Astrocyte of the spinal cord (primary cell): ENCODE measurements at regions not wholly inside any gene's neighbourhood (a gene's known extent, or its start where the extent isn't known, plus 50 kb on each side); places are given as distances from the start of the nearest gene placed in this dataset.

ENCODE experiments used
- DNase-seq: peaks from one replicate; pipeline ENCODE4 v3.0.0; 2011; ENCODE audit warnings: low read depth, low spot score
- H3K4me3 ChIP-seq: 2 replicates; pipeline ENCODE4 v1.5.1; 2011; ENCODE audit warnings: low read depth, mild to moderate bottlenecking, low read length, moderate library complexity
- in situ Hi-C: cut with HindIII; loops from 2 replicates; pipeline ENCODE4 v1.10.0; 2017; ENCODE audit warnings: low sequenced_read_pairs
- TF ChIP-seq, protein P1 (sequence below): IDR thresholded peaks from 2 replicates; pipeline ENCODE4 v1.5.1; 2012; ENCODE audit warnings: low read depth, mild to moderate bottlenecking, low read length, inconsistent platforms

DNA sequence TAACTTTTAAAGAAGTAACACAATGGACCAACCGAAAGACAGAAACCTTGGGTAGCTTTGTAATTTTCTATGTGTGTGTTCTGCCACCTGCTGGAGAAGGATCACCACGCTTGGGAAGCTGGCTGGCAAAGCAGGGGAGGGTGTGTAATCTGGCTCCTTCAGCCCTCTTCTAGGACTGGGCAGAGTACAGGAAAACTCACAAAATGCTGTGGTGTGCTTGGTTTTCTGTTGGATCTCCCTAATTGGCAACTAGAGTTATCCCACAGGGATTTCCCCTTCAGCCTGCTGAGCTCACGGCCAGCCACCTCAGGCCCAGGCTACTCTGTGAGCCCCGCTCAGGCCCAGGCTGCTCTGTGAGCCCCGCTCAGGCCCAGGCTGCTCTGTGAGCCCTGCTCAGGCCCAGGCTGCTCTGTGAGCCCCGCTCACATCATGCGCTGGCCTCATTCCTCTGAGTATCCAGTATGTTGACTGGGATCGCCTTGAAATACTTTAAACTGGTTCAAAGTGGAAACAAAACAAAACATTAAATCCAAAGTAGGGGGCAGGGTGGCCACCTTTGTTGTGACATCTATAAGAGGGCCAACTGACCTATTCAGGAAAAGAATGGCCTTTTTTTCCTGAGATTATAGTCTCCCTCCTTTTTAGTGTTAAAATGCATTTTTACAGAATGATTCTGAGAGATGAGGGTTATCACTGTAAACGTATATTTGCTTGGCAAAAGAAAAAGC is 52.0 kb upstream of the RNU6-8 start:
- TF ChIP-seq, protein P1, sequence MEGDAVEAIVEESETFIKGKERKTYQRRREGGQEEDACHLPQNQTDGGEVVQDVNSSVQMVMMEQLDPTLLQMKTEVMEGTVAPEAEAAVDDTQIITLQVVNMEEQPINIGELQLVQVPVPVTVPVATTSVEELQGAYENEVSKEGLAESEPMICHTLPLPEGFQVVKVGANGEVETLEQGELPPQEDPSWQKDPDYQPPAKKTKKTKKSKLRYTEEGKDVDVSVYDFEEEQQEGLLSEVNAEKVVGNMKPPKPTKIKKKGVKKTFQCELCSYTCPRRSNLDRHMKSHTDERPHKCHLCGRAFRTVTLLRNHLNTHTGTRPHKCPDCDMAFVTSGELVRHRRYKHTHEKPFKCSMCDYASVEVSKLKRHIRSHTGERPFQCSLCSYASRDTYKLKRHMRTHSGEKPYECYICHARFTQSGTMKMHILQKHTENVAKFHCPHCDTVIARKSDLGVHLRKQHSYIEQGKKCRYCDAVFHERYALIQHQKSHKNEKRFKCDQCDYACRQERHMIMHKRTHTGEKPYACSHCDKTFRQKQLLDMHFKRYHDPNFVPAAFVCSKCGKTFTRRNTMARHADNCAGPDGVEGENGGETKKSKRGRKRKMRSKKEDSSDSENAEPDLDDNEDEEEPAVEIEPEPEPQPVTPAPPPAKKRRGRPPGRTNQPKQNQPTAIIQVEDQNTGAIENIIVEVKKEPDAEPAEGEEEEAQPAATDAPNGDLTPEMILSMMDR: peak; percentile 81
- DNase-seq: peak; percentile 77
- in situ Hi-C loops: no loop called here
- H3K4me3 ChIP-seq: no peak overlapping the region

DNA sequence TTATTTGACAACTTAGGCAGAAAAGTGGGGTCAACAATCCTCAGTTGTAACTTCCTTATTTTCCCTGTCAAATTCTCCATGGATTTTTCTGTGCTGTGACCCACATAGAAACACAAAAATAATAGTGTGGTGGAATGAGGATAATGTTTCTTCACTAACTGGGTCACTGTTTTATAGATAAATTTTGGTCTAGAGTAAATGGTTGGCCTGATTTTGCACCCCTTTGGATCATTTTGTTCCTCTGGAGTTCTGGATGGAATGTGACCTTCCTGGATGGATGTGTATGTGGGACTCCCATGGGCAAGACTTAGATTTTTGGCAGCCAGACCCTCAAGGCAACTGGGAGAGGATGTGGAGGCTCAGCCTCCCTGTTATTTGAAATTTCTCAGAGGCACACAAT is 52.7 kb upstream of the RNU6-8 start:
- H3K4me3 ChIP-seq: no peak overlapping the region
- TF ChIP-seq, protein P1: no peak
- DNase-seq: no peak
- in situ Hi-C loops: no loop called here

DNA sequence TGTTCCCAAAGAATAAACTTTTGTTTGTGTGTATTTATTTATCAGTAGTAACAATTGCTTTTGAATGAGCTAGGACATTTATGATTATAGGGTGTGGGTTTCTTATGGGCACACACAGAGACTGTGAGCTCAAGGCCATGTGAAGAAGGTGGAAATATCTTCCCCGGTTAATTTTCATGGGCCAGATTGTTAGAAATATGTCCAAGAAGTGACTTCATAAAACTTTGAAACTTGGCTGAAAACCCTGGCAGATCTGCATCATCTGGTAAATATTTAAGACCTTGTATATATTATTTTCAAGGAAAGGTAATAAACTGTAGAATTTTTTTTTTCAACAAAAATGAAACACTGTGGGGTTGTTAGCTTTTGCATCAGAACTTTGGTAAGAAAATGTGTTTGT is 53.5 kb upstream of the RNU6-8 start:
- TF ChIP-seq, protein P1: no peak
- peak; percentile 24 for DNase-seq
- in situ Hi-C loops: no loop called here
- H3K4me3 ChIP-seq: no peak overlapping the region

DNA sequence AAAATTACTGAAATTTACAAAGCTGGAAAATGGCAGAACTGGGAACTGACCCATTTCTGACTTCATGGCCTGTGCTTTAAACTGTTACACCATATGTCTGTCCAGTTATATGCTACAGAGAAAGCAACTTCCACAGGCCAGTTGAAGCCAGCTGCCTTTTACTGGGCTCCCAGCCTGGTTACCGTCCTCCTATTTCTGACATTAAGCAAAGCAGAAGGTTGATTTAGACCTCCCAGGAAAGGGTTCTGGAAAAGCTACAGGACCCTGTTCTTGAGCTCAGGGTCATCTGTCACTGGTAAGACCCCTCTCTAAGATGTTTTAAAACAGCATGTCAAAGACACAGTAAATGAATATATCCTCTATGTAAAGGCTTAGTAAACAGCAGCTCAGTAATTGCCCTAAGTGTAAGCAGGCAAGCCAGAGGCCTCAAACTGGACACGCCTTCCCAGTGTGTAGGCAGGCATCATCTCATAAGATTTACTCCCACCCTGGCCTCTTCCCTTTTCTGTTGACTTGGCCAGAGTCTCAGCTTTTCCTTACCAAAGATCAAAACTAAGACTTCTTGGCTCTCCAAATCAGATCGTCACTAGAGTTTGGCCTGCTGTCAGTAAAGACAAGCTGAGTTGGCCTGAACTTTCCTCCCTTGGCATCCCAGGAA is 55.4 kb upstream of the RNU6-8 start:
- DNase-seq: no peak
- TF ChIP-seq, protein P1: no peak
- no peak overlapping the region for H3K4me3 ChIP-seq
- in situ Hi-C loops: no loop called here

DNA sequence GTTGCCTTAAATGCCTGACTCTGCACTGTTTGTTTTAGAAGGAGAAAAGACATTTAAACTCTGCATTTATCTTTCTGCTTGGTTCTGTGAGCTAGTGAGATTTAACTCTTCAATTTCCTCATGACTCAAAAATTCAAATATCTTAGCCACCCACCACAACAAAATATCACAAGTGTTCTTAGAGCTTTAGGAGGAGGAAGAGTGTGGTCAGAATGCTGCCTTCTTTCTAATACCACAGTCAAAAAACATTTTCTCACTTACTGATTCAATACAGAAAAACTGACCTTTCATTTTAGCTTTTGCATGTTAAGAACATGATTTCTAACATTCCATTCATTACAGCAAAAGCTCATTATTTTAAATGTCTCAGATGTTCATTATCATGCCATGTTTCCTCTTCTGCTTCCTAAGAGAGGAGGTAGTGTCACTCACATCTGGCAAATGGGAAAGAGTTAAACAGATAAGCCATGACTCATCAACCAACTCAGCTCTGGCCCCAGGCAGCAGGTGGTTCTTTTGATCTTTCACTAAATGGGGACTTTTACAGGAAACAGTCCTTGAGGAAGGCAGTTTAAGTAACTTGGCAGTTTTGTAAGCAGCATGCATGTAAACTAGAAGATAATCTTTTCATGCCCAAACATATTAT is 56.4 kb upstream of the RNU6-8 start:
- TF ChIP-seq, protein P1: no peak
- no peak overlapping the region for H3K4me3 ChIP-seq
- in situ Hi-C loops: no loop called here
- DNase-seq: peak; percentile 71

DNA sequence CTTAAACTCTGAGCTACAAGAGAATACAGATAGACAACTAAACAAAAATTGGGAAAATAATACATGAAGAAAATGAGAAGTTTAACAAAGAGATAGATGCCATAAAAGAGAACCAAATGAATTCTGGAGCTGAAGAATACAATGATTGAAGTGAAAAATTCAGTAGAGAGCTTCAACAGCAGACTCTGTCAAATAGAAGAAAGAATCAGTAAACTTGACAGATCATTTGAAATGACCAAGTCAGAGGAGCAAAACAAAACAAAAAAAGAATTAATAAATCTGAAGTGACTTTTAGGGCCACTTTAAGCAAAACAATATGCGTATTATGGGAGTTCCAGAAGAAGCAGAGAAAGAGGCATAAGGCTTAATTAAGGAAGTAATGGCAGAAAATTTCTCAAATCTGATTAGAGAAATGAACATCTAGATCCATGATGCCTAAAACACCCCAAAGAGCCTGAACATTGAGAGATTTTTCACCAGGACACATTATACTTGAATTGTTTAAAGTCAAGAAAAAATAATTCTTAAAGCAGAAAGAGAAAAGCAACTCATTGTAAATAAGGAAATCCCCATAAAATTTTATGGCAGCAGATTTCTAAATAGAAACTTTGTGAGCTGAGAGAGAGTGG is 61.0 kb upstream of the RNU6-8 start:
- TF ChIP-seq, protein P1: no peak
- no peak overlapping the region for H3K4me3 ChIP-seq
- in situ Hi-C loops: no loop called here
- no peak for DNase-seq
